ENCODE measurements at regions not wholly inside any gene's neighbourhood (a gene's known extent, or its start where the extent isn't known, plus 50 kb on each side); places are given as distances from the start of the nearest gene placed in this dataset.
"Not testable (repeated sequence)": the region's sequence is repeated elsewhere in the genome, so short reads cannot be mapped to it uniquely, and the experiment has no call there.

DNA sequence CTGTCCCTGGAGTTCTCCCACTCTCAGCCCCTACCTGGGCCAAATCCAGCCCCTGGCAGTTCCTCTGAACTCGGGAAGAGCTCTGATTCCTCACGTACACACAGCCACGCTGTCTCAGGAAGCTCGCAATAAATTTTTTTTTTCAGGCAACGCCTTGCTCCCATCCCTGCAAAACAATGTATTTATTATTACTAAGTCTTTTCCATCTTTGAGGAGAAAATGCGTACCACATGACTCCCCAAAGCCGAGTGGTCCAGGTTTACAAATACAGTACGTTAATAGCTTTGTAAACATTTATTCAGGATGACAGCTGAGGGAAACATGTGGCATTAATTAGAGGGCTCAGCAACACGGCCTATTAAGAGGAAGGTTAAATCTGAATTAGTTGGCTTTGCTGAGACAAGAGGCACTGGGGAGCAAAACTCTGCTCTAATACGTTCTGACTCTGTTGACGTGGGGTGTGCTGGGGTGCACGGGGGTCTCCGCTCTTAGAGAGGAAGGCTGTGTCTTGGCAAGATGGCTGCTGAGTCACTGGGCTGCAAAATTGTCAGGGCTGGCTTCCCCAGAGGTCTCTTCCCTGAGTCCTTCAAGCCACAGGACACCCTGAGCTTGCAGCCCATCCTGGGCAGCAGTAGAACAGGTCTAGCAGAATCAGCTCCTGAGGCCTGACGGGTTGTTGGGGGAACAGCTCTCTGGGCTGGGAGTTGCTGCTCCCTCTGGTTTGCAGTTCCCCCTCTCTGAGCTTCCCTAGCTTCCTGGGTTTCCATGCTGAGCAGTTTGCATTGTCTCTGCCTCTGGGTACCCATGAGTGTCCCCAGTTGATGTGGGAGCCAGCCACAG, 185.2 kb upstream of the TBX3 start:
- no peak for DNase-seq

DNA sequence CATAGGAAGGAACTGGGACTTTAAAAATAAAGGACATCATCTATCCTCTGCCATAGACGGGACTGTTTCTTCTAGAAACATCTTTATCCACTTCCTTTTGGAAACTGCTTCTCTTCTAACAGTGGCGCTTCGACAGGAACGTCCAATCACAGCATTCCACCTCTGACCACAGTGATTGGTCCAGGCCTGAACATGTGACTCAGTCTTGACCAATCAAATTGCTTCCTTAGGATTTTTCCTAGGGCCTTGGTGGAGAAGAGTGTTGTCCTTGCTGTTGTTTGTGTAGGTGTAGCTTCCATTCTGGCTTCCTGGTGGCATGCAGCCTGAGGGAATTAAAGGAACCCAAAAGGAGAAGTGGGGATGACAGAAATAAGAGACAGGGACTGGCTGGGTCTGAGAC, 182.4 kb upstream of the TBX3 start:
- DNase-seq = no peak

DNA sequence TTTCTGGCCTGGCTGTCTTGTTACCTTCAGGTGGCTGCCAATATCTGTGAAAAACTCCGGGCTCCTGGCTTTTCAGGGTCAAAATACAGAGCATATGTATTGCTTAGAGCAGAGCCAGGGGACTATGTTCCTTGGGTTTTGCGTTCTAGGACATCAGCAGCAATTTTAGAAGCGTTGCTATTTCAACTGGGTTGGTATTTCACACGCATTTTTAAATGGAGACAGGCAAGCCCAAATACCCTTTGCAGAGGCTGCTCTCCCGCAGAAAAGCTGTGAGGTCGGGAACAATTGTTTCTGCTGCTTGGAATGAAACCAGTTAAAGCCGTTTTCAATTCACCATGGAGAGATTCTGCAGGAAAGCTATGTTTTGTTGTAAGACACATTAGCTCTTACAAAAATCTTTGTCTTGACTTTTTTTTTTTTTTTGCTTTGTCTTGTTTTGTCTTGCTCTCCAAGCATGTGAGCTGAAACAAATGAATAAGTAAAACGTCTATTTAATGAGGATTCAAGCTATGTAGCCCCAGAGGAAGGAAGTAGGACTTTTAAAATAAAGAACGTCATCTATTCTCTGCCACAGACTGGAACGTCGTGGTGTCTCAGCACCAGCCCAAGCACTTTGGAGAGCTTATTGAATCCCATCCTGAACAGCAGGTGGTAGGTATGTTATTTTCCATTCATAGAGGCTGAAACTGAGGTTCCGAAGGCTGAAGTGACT, 181.0 kb upstream of the TBX3 start:
- no peak for DNase-seq

DNA sequence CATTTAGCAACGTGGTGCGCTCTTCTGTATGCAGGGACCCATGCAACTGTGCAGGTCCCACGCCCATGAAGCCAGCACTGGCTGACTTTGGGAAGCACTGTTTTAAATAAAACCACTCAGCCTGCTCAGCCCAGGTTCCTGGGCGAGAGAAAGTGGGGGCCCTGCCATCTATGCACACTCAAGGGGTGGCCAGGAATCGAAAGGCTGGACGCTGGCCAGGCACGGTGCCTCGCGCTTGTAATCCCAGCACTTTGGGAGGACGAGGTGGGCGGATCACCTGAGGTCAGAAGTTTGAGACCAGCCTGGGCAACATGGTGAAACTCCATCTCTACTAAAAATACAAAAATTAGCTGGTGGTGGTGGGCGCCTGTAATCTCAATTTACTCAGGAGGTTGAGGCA, 179.9 kb upstream of the TBX3 start:
- DNase-seq = no peak

DNA sequence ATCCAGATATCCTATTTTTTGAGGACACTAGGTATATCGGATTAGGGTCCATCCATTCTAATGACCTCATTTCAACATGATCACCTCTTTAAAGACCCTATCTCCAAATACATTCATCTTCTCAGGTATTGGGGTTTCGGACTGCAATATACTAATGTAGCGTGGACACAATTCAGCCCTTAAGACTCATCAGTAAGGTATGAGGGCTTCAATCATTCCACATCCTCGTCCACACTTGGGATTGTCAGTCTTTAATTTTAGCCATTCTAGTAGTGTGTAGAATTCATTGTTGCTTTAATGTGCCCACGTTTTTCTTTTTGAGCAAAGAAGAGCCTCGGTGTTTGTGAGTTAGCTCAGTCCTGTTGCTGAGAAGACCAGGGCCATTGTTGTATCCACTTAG, 177.0 kb upstream of the TBX3 start:
- no peak for DNase-seq

DNA sequence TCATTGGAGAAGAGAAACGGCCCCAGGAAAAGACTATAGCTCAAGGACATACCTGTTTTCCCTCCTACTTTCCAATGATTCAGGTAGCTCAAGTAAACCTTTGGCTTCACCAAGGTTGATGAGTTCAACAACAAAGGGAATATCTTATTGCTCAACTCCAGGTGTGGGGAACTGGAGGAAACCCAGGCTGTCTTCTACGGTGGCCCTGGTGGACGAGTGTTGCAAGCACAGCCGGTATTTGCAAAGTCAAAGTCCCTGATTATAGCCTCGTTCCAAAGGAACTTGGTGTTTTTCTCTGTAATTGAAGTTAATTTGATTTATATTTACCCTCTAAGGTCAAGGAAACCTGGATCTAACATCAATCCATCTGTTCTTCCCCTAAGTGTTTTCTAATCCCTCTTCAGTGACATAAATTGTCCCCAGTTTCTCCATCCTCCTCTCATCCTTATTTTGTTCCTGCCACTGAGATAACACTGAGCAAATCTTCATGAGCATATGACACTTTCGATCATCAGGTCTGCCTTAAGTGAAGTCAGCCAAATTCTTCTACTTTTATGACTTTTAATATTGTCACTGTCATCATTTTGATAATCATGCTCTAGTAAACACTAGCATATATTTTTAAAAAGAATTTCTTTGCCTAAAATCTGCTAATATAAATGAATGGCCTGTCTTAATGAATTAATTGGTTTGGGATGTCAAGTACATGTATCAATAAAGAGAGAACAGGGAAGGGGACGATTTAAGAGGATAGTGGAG, 174.6 kb upstream of the TBX3 start:
- DNase-seq = no peak

DNA sequence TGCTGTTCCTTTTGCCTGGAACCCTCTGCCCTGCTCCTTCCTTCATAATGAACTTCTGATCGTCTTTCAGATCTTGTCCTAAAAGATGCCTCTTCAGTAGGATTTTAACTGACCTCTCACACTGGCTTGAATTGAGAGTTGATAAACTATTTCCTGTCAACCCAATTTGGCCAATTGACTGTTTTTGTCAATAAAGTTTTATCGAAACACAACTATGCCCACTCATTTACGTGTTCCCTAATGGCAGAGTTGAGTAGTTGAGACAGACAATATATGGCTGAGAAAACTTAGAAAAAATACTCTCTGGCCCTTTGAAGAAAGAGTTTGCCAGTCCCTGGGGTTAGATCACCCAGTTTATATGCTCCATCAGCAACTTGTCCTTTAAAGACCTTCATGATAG, 171.7 kb upstream of the TBX3 start:
- DNase-seq = no peak

DNA sequence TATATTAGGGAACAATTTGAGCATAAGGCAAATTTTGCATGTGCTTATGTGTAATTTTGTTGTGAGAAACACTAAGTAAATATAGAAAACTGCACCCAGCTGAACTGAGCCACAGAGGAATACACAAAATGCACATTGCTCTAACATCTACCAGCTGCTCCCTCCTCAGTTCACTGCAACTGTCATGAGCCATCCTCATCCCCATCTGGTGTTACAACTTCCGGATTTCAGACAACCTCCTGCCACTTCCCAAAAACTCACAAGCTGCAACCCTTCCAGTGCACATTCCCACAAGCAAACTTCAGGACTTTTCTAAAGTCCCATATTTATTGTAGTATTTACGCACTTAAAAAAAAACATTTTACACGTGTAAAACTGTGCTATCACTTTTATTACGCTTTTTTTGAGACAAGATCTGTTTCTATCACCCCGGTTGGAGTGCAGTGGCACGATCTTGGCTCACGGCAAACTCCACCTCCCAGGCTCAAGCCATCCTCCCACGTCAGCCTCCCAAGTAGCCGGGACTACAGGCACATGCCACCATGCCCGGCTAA, 169.1 kb upstream of the TBX3 start:
- no peak for DNase-seq

DNA sequence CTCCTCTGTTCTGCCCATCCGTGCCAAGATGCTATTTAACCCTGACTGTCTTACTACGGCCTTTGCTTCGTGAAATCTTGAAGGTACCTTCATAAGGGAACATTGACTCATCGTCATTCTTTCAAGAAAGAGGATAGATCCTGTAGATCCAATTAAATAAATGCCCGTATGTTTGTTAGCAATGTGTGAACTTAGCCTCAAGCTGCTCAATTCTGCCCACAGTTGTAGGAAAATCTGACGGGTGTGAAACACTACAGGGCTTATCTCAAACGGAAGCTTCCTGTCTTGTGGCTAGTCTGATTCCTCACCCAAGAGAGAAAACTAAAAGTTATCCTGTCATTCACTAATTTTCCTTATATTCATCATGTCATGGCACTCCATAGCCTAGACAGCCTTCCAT, 168.0 kb upstream of the TBX3 start:
- no peak for DNase-seq

DNA sequence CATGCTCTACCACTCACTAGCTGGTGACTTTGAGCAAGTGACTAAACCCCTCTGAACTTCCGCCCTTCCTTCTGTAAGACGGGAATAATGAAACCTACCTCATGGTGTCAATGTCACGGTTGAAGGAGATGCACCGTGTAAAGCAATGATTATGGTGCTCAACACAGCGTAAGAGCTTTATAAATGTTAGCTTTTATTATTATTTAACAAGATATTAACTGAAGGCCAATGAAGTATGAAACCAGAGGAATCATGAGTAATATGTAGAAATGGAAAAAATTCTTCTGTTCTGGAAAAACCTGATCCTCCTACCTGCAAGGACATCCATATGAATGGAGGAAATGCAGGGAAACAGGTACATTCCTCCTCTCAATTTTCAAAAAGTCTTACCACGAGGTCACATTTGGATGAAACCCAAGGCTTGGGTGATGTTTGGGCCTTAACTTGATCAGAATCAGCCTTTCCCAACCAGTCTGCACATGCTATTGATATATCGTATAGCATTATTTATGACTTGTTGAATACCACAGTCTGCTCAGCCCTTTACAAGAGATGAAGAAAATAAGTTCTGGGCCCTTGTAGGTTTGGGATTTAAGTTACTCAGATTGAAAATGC, 166.8 kb upstream of the TBX3 start:
- no peak for DNase-seq

DNA sequence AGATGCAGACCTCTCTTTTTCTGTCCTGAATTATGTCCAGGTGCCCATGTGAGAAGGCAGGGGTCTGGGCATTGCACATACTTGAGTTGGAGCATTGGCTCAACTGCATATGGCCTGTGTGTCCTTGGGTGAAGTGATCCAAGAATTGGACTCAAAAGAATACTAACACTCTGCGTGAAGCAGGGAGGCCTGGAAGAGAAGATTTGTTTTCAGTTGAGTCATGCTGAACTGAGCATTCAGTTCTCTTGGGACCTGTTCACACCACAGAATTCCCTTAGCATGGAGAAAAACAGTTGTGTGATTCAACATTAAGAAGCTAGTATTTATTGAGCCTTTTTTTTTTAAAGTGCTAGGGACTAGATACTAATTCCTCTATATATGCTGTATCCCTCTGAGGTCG, 164.7 kb upstream of the TBX3 start:
- DNase-seq = no peak

DNA sequence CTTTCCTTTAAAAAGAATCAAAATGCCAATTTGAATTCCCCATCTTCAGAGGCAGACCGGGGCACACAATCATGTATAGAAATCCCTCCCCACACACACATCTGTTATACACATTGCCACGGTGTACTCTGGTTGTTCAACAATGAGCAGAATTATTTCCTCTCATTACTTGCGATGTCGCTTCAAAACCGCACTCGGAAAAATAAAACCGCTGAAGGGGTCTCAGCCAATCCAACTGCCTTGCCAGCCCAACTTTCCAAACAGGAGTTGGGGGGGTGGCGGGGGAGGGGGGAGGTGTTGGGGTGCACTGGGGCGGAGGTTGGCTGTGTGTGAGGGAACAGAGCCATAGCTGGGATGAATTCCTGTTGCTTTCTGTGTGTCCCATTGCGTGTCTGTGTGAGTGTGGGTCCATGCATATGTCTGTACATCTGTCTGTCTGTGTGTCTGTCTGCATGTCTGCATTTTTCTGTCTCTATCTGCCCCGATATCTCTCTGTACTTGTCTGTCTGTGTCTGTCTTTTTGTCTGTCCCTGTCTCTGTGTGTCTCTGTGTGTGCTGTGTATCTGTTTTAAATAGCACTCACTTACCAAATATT, 163.6 kb upstream of the TBX3 start:
- DNase-seq = no peak

DNA sequence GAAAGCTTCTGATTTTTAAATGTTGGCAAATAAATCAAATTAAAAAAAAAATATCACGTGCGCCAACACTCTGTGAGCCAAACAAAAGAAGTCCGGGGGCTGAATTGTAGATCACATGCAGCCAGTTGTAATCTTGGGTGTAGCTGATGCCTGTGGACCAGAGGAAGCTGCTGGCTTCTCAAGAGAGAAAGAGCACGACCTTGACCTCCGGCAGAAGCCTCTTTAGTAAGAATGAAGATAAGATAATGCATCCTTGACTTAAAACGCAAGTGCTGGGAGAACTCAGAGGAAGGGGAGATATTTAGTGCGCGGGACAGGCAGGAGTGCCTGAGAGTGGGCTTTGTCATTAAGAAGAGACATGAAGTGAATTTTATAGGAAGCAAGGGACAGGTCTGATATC, 162.8 kb upstream of the TBX3 start:
- DNase-seq = no peak

DNA sequence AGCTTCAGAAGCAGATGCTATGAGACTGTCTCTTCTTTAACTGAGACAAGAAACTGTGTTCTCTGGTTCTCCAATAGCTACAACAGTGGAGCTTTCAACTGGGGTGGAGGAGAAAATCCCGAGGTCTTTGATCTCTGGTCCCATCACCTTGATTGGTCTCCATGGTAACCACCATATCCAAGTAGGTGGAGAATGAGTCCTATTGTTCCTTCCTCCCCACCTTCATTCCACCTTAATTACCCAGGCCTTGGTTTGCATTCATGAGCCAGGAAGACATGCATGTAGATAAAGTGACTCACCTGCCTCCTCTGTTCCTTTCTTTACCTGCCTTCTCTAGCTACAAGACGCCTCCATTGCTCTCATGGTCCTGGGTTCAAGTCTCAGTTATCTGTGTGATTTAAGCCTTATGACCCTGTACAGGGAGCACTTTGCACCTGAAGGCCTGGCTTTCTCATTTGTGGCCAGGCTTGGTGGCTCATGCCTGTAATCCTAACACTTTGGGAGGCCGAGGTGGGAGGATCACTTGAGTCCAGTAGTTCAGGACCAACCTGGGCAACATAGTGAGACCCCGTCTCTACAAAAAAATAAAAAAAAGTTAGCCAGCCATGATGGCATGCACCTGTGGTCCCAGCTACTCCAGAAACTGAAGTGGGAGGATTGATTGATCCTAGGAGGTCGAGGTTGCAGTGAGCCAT, 157.7 kb upstream of the TBX3 start:
- DNase-seq = no peak

DNA sequence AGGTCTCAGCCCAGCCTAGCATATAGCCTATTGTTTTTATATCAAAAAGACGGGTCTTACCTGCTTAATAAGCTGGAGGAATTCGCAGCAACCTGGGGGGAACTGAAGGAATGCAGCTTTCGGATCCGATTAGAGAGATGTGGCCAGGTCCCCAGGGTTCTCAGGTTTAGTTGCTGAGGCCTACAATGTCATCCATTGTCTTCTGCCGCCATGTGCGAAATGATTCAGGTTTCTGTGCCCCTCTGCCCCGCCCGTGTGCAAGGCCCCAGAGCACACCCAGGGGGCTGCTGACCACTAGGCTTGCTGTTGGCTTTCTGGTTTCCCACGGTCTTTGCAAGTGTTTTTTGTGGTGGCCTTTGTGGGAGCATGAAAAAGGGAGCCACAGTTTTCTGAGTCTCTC, 154.5 kb upstream of the TBX3 start:
- no peak for DNase-seq

DNA sequence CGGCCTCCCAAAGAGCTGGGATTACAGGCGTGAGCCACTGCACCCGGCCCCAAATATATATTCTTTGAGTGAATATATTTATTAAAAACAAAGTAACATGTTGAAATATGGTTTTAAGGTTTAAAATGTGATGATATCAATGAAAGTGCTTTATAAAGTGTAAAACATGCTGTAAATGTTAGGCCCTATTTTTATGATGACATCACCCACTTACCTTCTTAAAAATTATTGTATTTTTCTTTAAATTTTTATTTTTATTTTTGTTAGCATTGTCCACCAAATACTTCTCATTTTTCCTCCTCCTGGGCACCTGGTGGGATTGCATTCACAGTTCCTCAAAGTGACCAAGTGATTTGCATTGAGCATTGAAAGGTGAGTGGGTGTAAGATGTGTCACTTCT, 152.6 kb upstream of the TBX3 start:
- DNase-seq = no peak

DNA sequence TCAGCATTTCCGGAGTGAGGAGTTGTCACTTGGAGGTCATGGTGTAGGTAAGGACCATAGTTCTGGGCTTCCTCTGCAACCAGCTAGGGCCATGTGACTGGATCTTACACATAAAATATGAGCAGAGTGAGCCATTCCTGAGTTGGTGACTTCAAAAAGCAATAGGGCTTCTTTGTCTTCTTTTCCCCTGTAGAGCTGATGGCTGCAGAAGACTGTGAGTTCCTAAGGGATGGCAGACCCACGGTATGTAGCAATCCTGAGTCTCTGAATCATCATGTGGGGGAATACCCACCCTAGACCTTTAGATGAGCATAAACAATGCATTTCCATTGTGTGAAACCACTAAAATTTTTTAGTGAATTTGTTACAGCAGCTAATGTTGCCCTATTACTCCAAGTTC, 151.1 kb upstream of the TBX3 start:
- DNase-seq = no peak

DNA sequence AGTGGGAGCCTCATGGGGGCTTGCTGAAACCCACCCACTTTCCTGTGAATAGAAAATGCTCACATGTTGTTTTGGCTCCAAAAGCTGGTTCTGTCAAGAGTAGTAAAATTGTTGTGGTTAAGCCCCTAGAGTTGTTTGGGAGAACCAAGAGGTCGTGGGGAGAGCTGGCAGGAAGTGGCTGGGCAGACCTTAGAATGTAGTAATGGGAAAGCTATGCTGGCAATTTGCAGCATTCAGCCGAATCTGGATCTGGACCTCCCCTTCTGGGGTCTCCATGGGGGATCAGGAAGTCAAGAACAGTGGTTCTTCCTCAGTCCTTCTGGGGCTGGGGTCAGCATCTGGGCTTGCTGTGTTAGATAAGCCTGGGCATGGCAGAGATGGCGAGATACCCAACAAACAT, 150.6 kb upstream of the TBX3 start:
- no peak for DNase-seq

DNA sequence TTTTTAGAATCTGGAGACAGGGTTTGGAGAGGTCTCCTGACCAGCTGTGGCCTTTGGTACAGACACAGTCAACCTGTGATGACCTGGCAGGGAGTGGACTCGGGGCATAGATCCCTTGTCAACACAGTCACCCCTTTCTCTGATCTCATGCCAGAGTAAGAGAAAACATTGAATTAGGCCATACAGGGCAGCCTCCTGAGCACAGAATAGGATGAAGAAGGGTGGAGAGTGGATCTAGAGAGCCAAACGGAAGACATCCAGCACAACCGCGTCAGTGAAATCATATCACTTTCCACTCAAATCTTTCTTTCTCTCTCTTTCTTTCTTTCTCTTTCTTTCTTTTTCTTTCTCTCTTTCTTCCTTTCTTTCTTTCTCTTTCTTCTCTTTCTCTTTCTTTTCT, 145.9 kb upstream of the TBX3 start:
- no peak for DNase-seq

DNA sequence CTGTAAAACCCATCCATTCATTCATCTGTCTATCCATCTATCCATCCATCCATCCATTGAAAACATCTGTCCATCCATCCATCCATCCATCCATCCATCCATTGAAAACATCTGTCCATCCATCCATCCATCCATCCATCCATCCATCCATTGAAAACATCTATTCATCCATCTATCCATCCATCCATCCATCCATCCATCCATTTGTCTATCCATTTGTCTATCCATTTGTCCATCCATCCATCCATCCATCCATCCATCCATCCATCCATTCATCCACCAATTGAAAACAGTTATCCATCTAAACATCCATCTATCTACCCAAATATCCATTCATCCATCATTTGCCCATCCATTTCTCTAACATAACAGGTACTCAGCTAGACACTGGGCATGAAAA, 145.3 kb upstream of the TBX3 start:
- DNase-seq = not testable (repeated sequence)

DNA sequence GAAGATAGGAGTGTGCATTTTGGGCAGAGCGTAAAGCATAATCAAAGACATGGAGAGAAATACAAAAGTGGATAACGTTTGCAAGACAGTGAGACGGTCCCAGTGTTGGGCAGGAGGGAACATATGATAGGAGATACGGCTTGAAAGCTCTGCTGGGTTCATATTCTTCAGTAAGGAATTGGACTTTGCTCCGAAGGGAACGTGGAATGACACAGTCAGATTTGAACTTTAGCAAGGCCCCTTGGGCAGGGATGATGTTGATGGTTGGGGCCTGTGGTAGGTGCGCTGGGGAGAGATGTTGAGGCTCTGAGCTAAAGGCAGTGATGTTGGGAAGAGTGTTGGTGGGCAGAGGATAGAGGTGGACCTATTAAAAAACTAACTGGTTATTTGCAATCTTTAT, 143.5 kb upstream of the TBX3 start:
- DNase-seq = no peak

DNA sequence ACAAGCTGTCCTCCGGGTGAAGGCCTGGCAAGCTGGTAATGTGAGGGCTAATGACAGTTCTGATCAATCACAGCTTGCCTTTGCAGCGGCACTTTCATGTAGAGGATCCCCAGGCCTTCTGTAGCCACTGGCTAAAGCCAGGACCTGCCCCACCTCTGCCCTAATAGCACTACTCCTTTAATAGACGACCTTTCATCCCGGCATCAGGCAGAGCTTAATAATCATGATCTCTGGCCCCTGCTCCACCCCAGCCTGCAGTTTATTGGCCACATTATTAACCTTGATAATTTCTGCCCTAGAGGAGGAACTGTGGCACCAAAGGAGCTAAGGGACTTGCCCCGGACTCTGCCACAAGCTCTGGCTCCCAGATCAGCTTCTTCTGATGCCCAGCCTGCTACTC, 142.3 kb upstream of the TBX3 start:
- no peak for DNase-seq
